GM13976 (cell line): ENCODE measurements at regions not wholly inside any gene's neighbourhood (a gene's known extent, or its start where the extent isn't known, plus 50 kb on each side); places are given as distances from the start of the nearest gene placed in this dataset.

ENCODE experiments used
- DNase-seq: peaks from one replicate; pipeline ENCODE4 v3.0.0; 2012; ENCODE audit warnings: low spot score
- CTCF ChIP-seq: IDR thresholded peaks from 2 replicates; pipeline ENCODE4 v1.5.1; 2012; ENCODE audit warnings: borderline replicate concordance, mild to moderate bottlenecking; ENCODE audit not compliant: insufficient read depth; ENCODE audit errors: extremely low read depth, missing control alignments, control extremely low read depth
- in situ Hi-C: fragments of 300-500 bp; cut with MboI; formaldehyde crosslinking; loops from one replicate; pipeline ENCODE4 v1.12.0; 2022; ENCODE audit warnings: low sequenced_read_pairs, mixed read lengths, inconsistent platforms; ENCODE audit not compliant: unreplicated experiment

GRCh38 chr1:73343947-73344346 is 854.0 kb downstream of the LRRIQ3 start:
- DNase-seq = no peak
- in situ Hi-C loops = no loop called here
- TF ChIP-seq CTCF = no peak

- no peak for DNase-seq
- TF ChIP-seq CTCF = no peak
- in situ Hi-C loops = no loop called here
These were observed 864.0 kb downstream of the LRRIQ3 start for GRCh38 chr1:73333847-73334503.

- DNase-seq = no peak
- in situ Hi-C loops = no loop called here
- no peak for TF ChIP-seq CTCF
These were observed 866.2 kb downstream of the LRRIQ3 start for GRCh38 chr1:73331726-73332125.

GRCh38 chr1:73327998-73328397 is 870.0 kb downstream of the LRRIQ3 start:
- no peak for DNase-seq
- in situ Hi-C loops = no loop called here
- TF ChIP-seq CTCF = no peak

GRCh38 chr1:73327180-73327793 is 870.7 kb downstream of the LRRIQ3 start:
- TF ChIP-seq CTCF = no peak
- in situ Hi-C loops = no loop called here
- no peak for DNase-seq

- no peak for DNase-seq
- TF ChIP-seq CTCF = no peak
- in situ Hi-C loops = no loop called here
These were observed 871.3 kb downstream of the LRRIQ3 start for GRCh38 chr1:73326663-73327062.
